H1 (cell line): ENCODE measurements at regions not wholly inside any gene's neighbourhood (a gene's known extent, or its start where the extent isn't known, plus 50 kb on each side); places are given as distances from the start of the nearest gene placed in this dataset.

Source experiments
- HDAC2 ChIP-seq, 2 experiments: fragments of 300-600 bp in 1 of 2; sonication (generic) in 1 of 2; IDR thresholded peaks; 2 replicates each; pipeline ENCODE4 v1.6.1; 2011 to 2012; ENCODE audit warnings: low read depth in 2 of 2, low read length in 2 of 2, mild to moderate bottlenecking in 2 of 2, moderate library complexity in 2 of 2, borderline replicate concordance in 1 of 2, inconsistent platforms in 1 of 2
- MAFK ChIP-seq: IDR thresholded peaks from 2 replicates; pipeline ENCODE4 v1.6.1; 2012; ENCODE audit warnings: low read depth, mild to moderate bottlenecking, improper control_type of control experiment, low read length
- SAP30 ChIP-seq: fragments of 300-600 bp; sonication (generic); IDR thresholded peaks from 2 replicates; pipeline ENCODE4 v1.7.1; 2012; ENCODE audit warnings: low read length, moderate library complexity, mild to moderate bottlenecking, inconsistent platforms; ENCODE audit not compliant: insufficient read depth, insufficient replicate concordance
- SUZ12 ChIP-seq: fragments of 200-600 bp; sonication (generic); IDR thresholded peaks from 2 replicates; pipeline ENCODE4 v1.6.1; 2012; ENCODE audit warnings: mild to moderate bottlenecking, inconsistent platforms, low read length, moderate library complexity, mixed read lengths

DNA sequence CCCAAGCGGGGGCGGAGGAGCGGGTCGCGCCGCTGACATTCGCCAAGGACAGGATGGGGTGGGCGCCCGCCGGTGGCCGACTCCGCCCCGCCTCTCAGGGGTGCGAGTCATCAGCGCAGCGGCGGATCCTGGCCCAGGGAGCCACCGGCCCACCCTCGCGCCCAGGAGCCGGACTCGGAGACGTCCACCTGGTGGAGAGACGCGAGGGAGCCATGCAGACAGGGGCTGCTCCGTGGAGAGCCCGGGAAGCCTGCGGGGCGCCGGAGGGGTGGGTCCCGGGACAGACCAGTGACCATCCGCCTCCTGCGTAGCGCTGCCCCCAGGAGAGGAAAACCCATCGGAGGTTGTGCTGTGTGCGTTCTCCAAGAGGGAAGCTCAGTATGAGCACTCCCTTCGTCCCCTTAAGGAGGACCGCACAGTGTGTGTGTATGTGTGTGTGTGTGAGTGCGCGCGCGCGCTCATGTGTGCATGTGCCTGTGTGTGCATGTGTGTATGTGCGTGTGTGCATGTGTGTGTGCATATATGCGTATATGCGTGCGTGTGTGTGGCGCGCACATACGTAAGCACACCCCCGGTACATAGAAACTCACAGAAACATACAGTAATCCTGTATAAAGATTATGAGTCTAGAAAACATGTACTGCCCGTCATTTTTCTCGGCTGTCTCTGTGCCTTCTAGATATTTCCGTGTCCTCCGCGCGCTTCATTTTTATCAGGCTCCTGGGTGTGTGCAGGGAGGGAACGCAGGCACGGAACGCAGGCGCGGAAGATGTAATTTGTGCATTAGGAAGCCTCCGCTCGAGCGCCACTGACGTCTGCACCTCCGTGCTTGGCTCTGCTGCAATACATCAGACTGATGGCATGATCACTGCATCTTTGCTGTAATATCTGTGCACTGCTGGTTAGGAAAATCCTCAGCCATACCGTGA, 158.9 kb downstream of the TBXT start (continued):
- no peak for TF ChIP-seq MAFK
- no peak for TF ChIP-seq HDAC2 (IDR thresholded peaks at IDR 0.05; ENCODE audit: borderline replicate concordance in 1 of 2, low read depth in 2 of 2, low read length in 2 of 2)
- peak; percentile 98 for TF ChIP-seq SUZ12
- no peak for TF ChIP-seq SAP30
